Lower lobe of right lung (tissue), 2 donors: ENCODE measurements at regions not wholly inside any gene's neighbourhood (a gene's known extent, or its start where the extent isn't known, plus 50 kb on each side); places are given as distances from the start of the nearest gene placed in this dataset.

Source experiments
- ATAC-seq, 2 donors: fragments of 200-7000 bp; cut with Tn5 transposase; one replicate each; pipeline ENCODE4 v1.9.1; 2020 to 2022; ENCODE audit warnings: mild to moderate bottlenecking in 2 of 2, moderate library complexity in 2 of 2
- DNase-seq: peaks from one replicate; pipeline ENCODE4 v3.0.0-alpha.2; 2020
- H3K27ac ChIP-seq: fragments of 200-600 bp; one replicate; pipeline ENCODE4 v1.8.0; 2022
- H3K27me3 ChIP-seq: fragments of 200-600 bp; one replicate; pipeline ENCODE4 v1.8.0; 2022; ENCODE audit warnings: low read depth
- H3K36me3 ChIP-seq: fragments of 200-600 bp; one replicate; pipeline ENCODE4 v1.8.0; 2022; ENCODE audit warnings: mild to moderate bottlenecking
- H3K4me1 ChIP-seq: fragments of 200-600 bp; one replicate; pipeline ENCODE4 v1.8.0; 2022
- H3K4me3 ChIP-seq: fragments of 200-600 bp; one replicate; pipeline ENCODE4 v1.8.0; 2022; ENCODE audit warnings: mild to moderate bottlenecking
- H3K9me3 ChIP-seq: fragments of 200-600 bp; one replicate; pipeline ENCODE4 v1.8.0; 2022
- CTCF ChIP-seq: fragments of 200-600 bp; IDR thresholded peaks from one replicate; pipeline ENCODE4 v1.8.0; 2022; ENCODE audit warnings: antibody characterized with exemption, mild to moderate bottlenecking
- intact Hi-C: fragments of 100-400 bp; cut with DNase I; formaldehyde crosslinking; loops from one replicate; pipeline ENCODE4 v1.11.0; 2022
- donor health status: DM: no; HTN: yes; CAD: no; lungs with severe emphysema.

GRCh38 chr3:1987980-1988379 lies 110.7 kb upstream of the CNTN4 start:
- TF ChIP-seq CTCF, result peak; percentile 24
- no peaks in the 10 kb centered on the region for H3K36me3 ChIP-seq
- no peak overlapping the region for H3K27ac ChIP-seq
- H3K27me3 ChIP-seq, result no peaks in the 10 kb centered on the region
- DNase-seq (peak; percentile 45), ATAC-seq (peak in 1 of 2 donors; percentile 63)
- no peak overlapping the region for H3K4me3 ChIP-seq
- H3K4me1 ChIP-seq, result no peaks in the 10 kb centered on the region
- H3K9me3 ChIP-seq, result no peaks in the 10 kb centered on the region
- intact Hi-C loops, result no loop called here

GRCh38 chr3:1998739-1999138 lies 99.9 kb upstream of the CNTN4 start:
- intact Hi-C loops, result no loop called here
- Histone ChIP-seq H3K4me1 (no peaks in the 10 kb centered on the region), H3K36me3 (no peaks in the 10 kb centered on the region), H3K4me3 (no peak overlapping the region), H3K27me3 (no peaks in the 10 kb centered on the region), H3K27ac (no peak overlapping the region), H3K9me3 (no peaks in the 10 kb centered on the region)
- TF ChIP-seq CTCF, result no peak
- ATAC-seq, result no peak
- no peak for DNase-seq

GRCh38 chr3:2001306-2002108 lies 97.2 kb upstream of the CNTN4 start:
- H3K36me3 ChIP-seq, result no peaks in the 10 kb centered on the region
- ATAC-seq (no peak), DNase-seq (no peak)
- peaks cover 6% of the 10 kb centered on the region for H3K9me3 ChIP-seq
- H3K4me1 ChIP-seq, result no peaks in the 10 kb centered on the region
- no peak overlapping the region for H3K27ac ChIP-seq
- H3K4me3 ChIP-seq, result no peak overlapping the region
- no peak for TF ChIP-seq CTCF
- H3K27me3 ChIP-seq, result no peaks in the 10 kb centered on the region
- intact Hi-C loops, result no loop called here

- no peak for ATAC-seq
- DNase-seq, result no peak
- Histone ChIP-seq H3K36me3 (no peaks in the 10 kb centered on the region), H3K27me3 (no peaks in the 10 kb centered on the region), H3K4me3 (no peak overlapping the region), H3K27ac (no peak overlapping the region), H3K9me3 (no peaks in the 10 kb centered on the region), H3K4me1 (no peaks in the 10 kb centered on the region)
- intact Hi-C loops, result no loop called here
- TF ChIP-seq CTCF, result no peak
Measured at GRCh38 chr3:2023959-2024358, 74.7 kb upstream of the CNTN4 start.

- no peaks in the 10 kb centered on the region for H3K9me3 ChIP-seq
- intact Hi-C loops, result no loop called here
- H3K27me3 ChIP-seq, result no peaks in the 10 kb centered on the region
- no peak for ATAC-seq
- no peak overlapping the region for H3K27ac ChIP-seq
- no peak for DNase-seq
- no peak for TF ChIP-seq CTCF
- no peaks in the 10 kb centered on the region for H3K36me3 ChIP-seq
- H3K4me3 ChIP-seq, result no peak overlapping the region
- H3K4me1 ChIP-seq, result no peaks in the 10 kb centered on the region
Measured at GRCh38 chr3:2024713-2025112, 74.0 kb upstream of the CNTN4 start.
